ENCODE measurements at regions not wholly inside any gene's neighbourhood (a gene's known extent, or its start where the extent isn't known, plus 50 kb on each side); places are given as distances from the start of the nearest gene placed in this dataset.

DNA sequence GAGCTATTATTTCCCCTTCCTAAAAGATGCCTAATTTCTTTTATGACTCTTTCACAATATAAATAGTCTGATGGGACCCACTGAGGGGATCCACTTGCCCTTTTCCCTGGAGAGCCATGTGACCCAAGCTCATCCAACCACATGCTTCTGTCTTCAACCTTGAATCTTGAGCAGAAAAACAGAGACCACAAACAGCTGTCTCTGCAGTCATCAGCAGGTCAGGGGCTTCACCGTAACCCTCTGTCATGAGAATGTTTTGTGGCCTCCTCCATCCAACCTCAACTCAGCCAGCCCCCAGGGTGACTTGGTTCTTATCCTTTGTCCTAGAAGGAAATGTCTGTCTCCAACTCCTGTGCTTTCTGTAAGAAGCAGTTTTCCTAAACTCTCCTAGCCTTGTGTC, 129.6 kb upstream of the POU2AF2 start:
- TF ChIP-seq, protein P1, sequence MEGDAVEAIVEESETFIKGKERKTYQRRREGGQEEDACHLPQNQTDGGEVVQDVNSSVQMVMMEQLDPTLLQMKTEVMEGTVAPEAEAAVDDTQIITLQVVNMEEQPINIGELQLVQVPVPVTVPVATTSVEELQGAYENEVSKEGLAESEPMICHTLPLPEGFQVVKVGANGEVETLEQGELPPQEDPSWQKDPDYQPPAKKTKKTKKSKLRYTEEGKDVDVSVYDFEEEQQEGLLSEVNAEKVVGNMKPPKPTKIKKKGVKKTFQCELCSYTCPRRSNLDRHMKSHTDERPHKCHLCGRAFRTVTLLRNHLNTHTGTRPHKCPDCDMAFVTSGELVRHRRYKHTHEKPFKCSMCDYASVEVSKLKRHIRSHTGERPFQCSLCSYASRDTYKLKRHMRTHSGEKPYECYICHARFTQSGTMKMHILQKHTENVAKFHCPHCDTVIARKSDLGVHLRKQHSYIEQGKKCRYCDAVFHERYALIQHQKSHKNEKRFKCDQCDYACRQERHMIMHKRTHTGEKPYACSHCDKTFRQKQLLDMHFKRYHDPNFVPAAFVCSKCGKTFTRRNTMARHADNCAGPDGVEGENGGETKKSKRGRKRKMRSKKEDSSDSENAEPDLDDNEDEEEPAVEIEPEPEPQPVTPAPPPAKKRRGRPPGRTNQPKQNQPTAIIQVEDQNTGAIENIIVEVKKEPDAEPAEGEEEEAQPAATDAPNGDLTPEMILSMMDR (IDR thresholded peaks at IDR 0.05; ENCODE audit: low read depth, low read length): no peak
- in situ Hi-C loops (cut with HindIII; ENCODE audit: low sequenced_read_pairs): no loop called here
- H3K4me3 ChIP-seq (ENCODE audit: low read depth, low read length): no peak overlapping the region
- DNase-seq (ENCODE audit: low read depth, low spot score): no peak

DNA sequence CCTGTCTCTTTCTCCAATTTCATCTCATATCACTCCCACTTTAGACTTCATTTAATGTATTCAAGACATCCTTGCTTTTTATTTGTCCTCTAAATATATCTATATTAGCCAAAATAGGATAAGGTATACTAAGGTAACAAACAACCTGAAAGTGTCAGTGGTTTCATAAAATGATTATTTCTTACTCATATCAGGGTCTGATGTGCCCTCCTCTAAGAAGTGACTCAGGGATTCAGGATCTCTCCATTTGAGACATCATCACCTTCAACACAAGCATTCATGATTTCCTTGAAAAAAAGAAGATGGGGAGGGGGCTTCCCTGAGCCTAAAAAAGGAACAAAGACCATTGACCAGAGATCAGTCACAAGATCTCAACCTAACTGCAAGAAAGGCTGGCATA, 131.4 kb upstream of the POU2AF2 start:
- no peak for DNase-seq (ENCODE audit: low read depth, low spot score)
- in situ Hi-C loops (cut with HindIII; ENCODE audit: low sequenced_read_pairs): no loop called here
- TF ChIP-seq, protein P1 (IDR thresholded peaks at IDR 0.05; ENCODE audit: low read depth, low read length): no peak
- H3K4me3 ChIP-seq (ENCODE audit: low read depth, low read length): no peak overlapping the region

- TF ChIP-seq, protein P1 (IDR thresholded peaks at IDR 0.05; ENCODE audit: low read depth, low read length): no peak
- in situ Hi-C loops (cut with HindIII; ENCODE audit: low sequenced_read_pairs): no loop called here
- DNase-seq (ENCODE audit: low read depth, low spot score): no peak
- H3K4me3 ChIP-seq (ENCODE audit: low read depth, low read length): no peak overlapping the region
Observed at GRCh38 chr11:111112614-111113013, 132.9 kb upstream of the POU2AF2 start.

- in situ Hi-C loops (cut with HindIII; ENCODE audit: low sequenced_read_pairs): no loop called here
- no peak for DNase-seq (ENCODE audit: low read depth, low spot score)
- TF ChIP-seq, protein P1 (IDR thresholded peaks at IDR 0.05; ENCODE audit: low read depth, low read length): no peak
- H3K4me3 ChIP-seq (ENCODE audit: low read depth, low read length): no peak overlapping the region
Observed at GRCh38 chr11:111107501-111107900, 138.0 kb upstream of the POU2AF2 start.

- TF ChIP-seq, protein P1 (IDR thresholded peaks at IDR 0.05; ENCODE audit: low read depth, low read length): no peak
- no peak overlapping the region for H3K4me3 ChIP-seq (ENCODE audit: low read depth, low read length)
- DNase-seq (ENCODE audit: low read depth, low spot score): no peak
- in situ Hi-C loops (cut with HindIII; ENCODE audit: low sequenced_read_pairs): no loop called here
Observed at GRCh38 chr11:111106641-111107040, 138.9 kb upstream of the POU2AF2 start.

- H3K4me3 ChIP-seq (ENCODE audit: low read depth, low read length): no peak overlapping the region
- TF ChIP-seq, protein P1 (IDR thresholded peaks at IDR 0.05; ENCODE audit: low read depth, low read length): no peak
- DNase-seq (ENCODE audit: low read depth, low spot score): peak; percentile 14
- in situ Hi-C loops (cut with HindIII; ENCODE audit: low sequenced_read_pairs): no loop called here
Observed at GRCh38 chr11:111105566-111105965, 140.0 kb upstream of the POU2AF2 start.

- TF ChIP-seq, protein P1 (IDR thresholded peaks at IDR 0.05; ENCODE audit: low read depth, low read length): no peak
- no peak for DNase-seq (ENCODE audit: low read depth, low spot score)
- no peak overlapping the region for H3K4me3 ChIP-seq (ENCODE audit: low read depth, low read length)
- in situ Hi-C loops (cut with HindIII; ENCODE audit: low sequenced_read_pairs): no loop called here
Observed at GRCh38 chr11:111104185-111104584, 141.3 kb upstream of the POU2AF2 start.
